ENCODE measurements at regions not wholly inside any gene's neighbourhood (a gene's known extent, or its start where the extent isn't known, plus 50 kb on each side); places are given as distances from the start of the nearest gene placed in this dataset.
"Not testable (repeated sequence)": the region's sequence is repeated elsewhere in the genome, so short reads cannot be mapped to it uniquely, and the experiment has no call there.

- Histone ChIP-seq H3K27ac (ENCODE audit: insufficient read depth, low read depth, low read length) (no peak overlapping the region), H3K4me2 (ENCODE audit: insufficient read depth, low read length) (no peak overlapping the region), H3K9me1 (replicated peaks; ENCODE audit: control insufficient read depth, extremely low read depth, insufficient read depth, low read length) (no peaks in the 10 kb centered on the region), H3K4me3 (replicated peaks in 1 of 3; ENCODE audit: insufficient read depth in 1 of 3, low read depth in 1 of 3, low read length in 3 of 3) (no peak overlapping the region), H3K4me1 (ENCODE audit: control insufficient read depth, extremely low read depth, insufficient read depth, low read length) (no peaks in the 10 kb centered on the region), H3K27me3 (ENCODE audit: control insufficient read depth in 2 of 2, insufficient read depth in 2 of 2, low read length in 2 of 2) (no peaks in the 10 kb centered on the region), H3K9ac (replicated peaks; ENCODE audit: extremely low read depth, insufficient read depth, low read length) (no peak overlapping the region), H4K20me1 (replicated peaks; ENCODE audit: control insufficient read depth, extremely low read depth, insufficient read depth, low read length) (no peaks in the 10 kb centered on the region), H3K79me2 (ENCODE audit: control insufficient read depth, insufficient read depth, low read length) (no peaks in the 10 kb centered on the region), H2AFZ (ENCODE audit: low read depth, low read length) (no peak overlapping the region), H3K36me3 (ENCODE audit: control insufficient read depth in 2 of 2, extremely low read depth in 1 of 2, insufficient read depth in 2 of 2, low read length in 2 of 2) (no peaks in the 10 kb centered on the region), H3K9me3 (replicated peaks; ENCODE audit: control insufficient read depth, insufficient read depth, low read length) (no peaks in the 10 kb centered on the region)
- BruUV-seq (replicated peaks), result no TSS peak
- ChIA-PET POLR2A (no interaction called here), CTCF (no interaction called here)
- TF ChIP-seq JUN (IDR thresholded peaks at IDR 0.05; ENCODE audit: borderline replicate concordance, insufficient read depth, insufficient read length, low read depth) (no peak), GATA2 (IDR thresholded peaks at IDR 0.05; ENCODE audit: insufficient read depth, insufficient read length, low read depth, low read length) (no peak), MAX (IDR thresholded peaks at IDR 0.05; ENCODE audit: insufficient read depth, insufficient read length) (no peak), MYC (IDR thresholded peaks at IDR 0.05; ENCODE audit: low read depth, low read length) (no peak), POLR2AphosphoS5 (IDR thresholded peaks at IDR 0.05; ENCODE audit: insufficient read depth, low read depth, low read length) (no peak), EZH2 (IDR thresholded peaks at IDR 0.05; ENCODE audit: borderline replicate concordance, low read depth, low read length, severe bottlenecking) (no peak), CTCF (IDR thresholded peaks at IDR 0.05; ENCODE audit: extremely low read depth in 1 of 2, insufficient read depth in 1 of 2, low read depth in 1 of 2, low read length in 2 of 2) (no peak), FOS (IDR thresholded peaks at IDR 0.05; ENCODE audit: borderline replicate concordance, insufficient read depth, low read length) (no peak), POLR2A (IDR thresholded peaks at IDR 0.05; ENCODE audit: low read depth, low read length) (no peak)
- DNase-seq (ENCODE audit: low read depth, low spot score), result no peak
- intact Hi-C loops (cut with micrococcal nuclease), result no loop called here
- dilution Hi-C loops (cut with MboI; ENCODE audit: extremely low pct_ligation_motif_present, low sequenced_read_pairs), result no loop called here
- no peak for FAIRE-seq
Observed at GRCh38 chr4:43651991-43652390, 759.5 kb downstream of the GRXCR1 start.

GRCh38 chr4:43659547-43659946, 767.0 kb downstream of the GRXCR1 start:
- DNase-seq (ENCODE audit: low read depth, low spot score); H3K36me3 ChIP-seq (ENCODE audit: control insufficient read depth in 2 of 2, extremely low read depth in 1 of 2, insufficient read depth in 2 of 2, low read length in 2 of 2); H3K9me1 ChIP-seq (replicated peaks; ENCODE audit: control insufficient read depth, extremely low read depth, insufficient read depth, low read length); H3K9ac ChIP-seq (replicated peaks; ENCODE audit: extremely low read depth, insufficient read depth, low read length); POLR2A ChIA-PET; dilution Hi-C loops (cut with MboI; ENCODE audit: extremely low pct_ligation_motif_present, low sequenced_read_pairs); BruUV-seq (replicated peaks); CTCF ChIA-PET; H4K20me1 ChIP-seq (replicated peaks; ENCODE audit: control insufficient read depth, extremely low read depth, insufficient read depth, low read length); H3K4me1 ChIP-seq (ENCODE audit: control insufficient read depth, extremely low read depth, insufficient read depth, low read length); H2AFZ ChIP-seq (ENCODE audit: low read depth, low read length); H3K27ac ChIP-seq (ENCODE audit: insufficient read depth, low read depth, low read length); FAIRE-seq; H3K4me3 ChIP-seq (replicated peaks in 1 of 3; ENCODE audit: insufficient read depth in 1 of 3, low read depth in 1 of 3, low read length in 3 of 3); intact Hi-C loops (cut with micrococcal nuclease); H3K4me2 ChIP-seq (ENCODE audit: insufficient read depth, low read length); H3K79me2 ChIP-seq (ENCODE audit: control insufficient read depth, insufficient read depth, low read length); H3K27me3 ChIP-seq (ENCODE audit: control insufficient read depth in 2 of 2, insufficient read depth in 2 of 2, low read length in 2 of 2); H3K9me3 ChIP-seq (replicated peaks; ENCODE audit: control insufficient read depth, insufficient read depth, low read length): not testable (repeated sequence)

- intact Hi-C loops (cut with micrococcal nuclease); H3K4me1 ChIP-seq (ENCODE audit: control insufficient read depth, extremely low read depth, insufficient read depth, low read length); H4K20me1 ChIP-seq (replicated peaks; ENCODE audit: control insufficient read depth, extremely low read depth, insufficient read depth, low read length); H2AFZ ChIP-seq (ENCODE audit: low read depth, low read length); CTCF ChIA-PET; H3K9me3 ChIP-seq (replicated peaks; ENCODE audit: control insufficient read depth, insufficient read depth, low read length); H3K4me3 ChIP-seq (replicated peaks in 1 of 3; ENCODE audit: insufficient read depth in 1 of 3, low read depth in 1 of 3, low read length in 3 of 3); POLR2A ChIA-PET; DNase-seq (ENCODE audit: low read depth, low spot score); FAIRE-seq; BruUV-seq (replicated peaks); H3K27me3 ChIP-seq (ENCODE audit: control insufficient read depth in 2 of 2, insufficient read depth in 2 of 2, low read length in 2 of 2); H3K79me2 ChIP-seq (ENCODE audit: control insufficient read depth, insufficient read depth, low read length); H3K36me3 ChIP-seq (ENCODE audit: control insufficient read depth in 2 of 2, extremely low read depth in 1 of 2, insufficient read depth in 2 of 2, low read length in 2 of 2); H3K27ac ChIP-seq (ENCODE audit: insufficient read depth, low read depth, low read length); H3K9ac ChIP-seq (replicated peaks; ENCODE audit: extremely low read depth, insufficient read depth, low read length); dilution Hi-C loops (cut with MboI; ENCODE audit: extremely low pct_ligation_motif_present, low sequenced_read_pairs); H3K4me2 ChIP-seq (ENCODE audit: insufficient read depth, low read length); H3K9me1 ChIP-seq (replicated peaks; ENCODE audit: control insufficient read depth, extremely low read depth, insufficient read depth, low read length): not testable (repeated sequence)
Observed at GRCh38 chr4:43672265-43672885, 776.2 kb downstream of the KCTD8 start.
